ENCODE measurements at regions not wholly inside any gene's neighbourhood (a gene's known extent, or its start where the extent isn't known, plus 50 kb on each side); places are given as distances from the start of the nearest gene placed in this dataset.

DNA sequence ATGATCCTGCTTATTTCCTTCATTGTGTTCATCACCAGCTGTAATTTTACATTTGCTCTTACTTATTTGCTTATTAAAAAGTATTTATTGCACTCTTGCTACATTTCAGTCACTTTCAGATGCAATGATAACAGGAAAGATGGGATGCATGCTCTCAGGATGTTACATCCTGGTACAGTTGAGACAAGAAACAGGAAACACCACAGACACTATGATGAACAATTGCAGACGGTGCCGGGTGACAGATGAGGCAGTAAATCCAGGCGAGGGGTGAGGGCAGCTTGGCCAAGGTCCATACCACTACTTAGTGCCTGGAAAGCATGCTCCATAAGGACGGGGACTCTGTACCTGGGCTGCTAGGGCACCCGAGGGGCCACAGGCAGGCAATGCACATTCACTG lies 156.6 kb upstream of the RAB4A start:
- Histone ChIP-seq H3K4me1 (ENCODE audit: insufficient read depth) (peaks cover 29% of the 10 kb centered on the region), H3K27ac (peak overlapping the region; percentile 64), H3K36me3 (replicated peaks; ENCODE audit: insufficient read depth, low read depth) (no peaks in the 10 kb centered on the region), H3K9me2 (replicated peaks; ENCODE audit: insufficient read depth) (no peaks in the 10 kb centered on the region), H3K9me3 (ENCODE audit: low read depth) (no peaks in the 10 kb centered on the region), H3K27me3 (no peaks in the 10 kb centered on the region), H3K4me3 (no peak overlapping the region), H3K4me2 (no peak overlapping the region), H2AFZ (no peak overlapping the region), H3K79me2 (no peaks in the 10 kb centered on the region), H4K20me1 (ENCODE audit: insufficient read depth, poor library complexity, severe bottlenecking) (no peaks in the 10 kb centered on the region)
- DNase-seq (ENCODE audit: low spot score) = peak; percentile 52
- 31% methylated on average over 5 of the region's 5 CpGs for WGBS (ENCODE audit: low lambda C conversion rate, missing lambda C conversion rate)
- TF ChIP-seq EZH2 (IDR thresholded peaks at IDR 0.05; ENCODE audit: borderline replicate concordance) = no peak
- no peak for TF ChIP-seq EZH2phosphoT487 (IDR thresholded peaks at IDR 0.05; ENCODE audit: low read depth, severe bottlenecking, unreplicated experiment)
- TF ChIP-seq, protein P1, sequence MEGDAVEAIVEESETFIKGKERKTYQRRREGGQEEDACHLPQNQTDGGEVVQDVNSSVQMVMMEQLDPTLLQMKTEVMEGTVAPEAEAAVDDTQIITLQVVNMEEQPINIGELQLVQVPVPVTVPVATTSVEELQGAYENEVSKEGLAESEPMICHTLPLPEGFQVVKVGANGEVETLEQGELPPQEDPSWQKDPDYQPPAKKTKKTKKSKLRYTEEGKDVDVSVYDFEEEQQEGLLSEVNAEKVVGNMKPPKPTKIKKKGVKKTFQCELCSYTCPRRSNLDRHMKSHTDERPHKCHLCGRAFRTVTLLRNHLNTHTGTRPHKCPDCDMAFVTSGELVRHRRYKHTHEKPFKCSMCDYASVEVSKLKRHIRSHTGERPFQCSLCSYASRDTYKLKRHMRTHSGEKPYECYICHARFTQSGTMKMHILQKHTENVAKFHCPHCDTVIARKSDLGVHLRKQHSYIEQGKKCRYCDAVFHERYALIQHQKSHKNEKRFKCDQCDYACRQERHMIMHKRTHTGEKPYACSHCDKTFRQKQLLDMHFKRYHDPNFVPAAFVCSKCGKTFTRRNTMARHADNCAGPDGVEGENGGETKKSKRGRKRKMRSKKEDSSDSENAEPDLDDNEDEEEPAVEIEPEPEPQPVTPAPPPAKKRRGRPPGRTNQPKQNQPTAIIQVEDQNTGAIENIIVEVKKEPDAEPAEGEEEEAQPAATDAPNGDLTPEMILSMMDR (IDR thresholded peaks at IDR 0.05; ENCODE audit: poor library complexity) = no peak

DNA sequence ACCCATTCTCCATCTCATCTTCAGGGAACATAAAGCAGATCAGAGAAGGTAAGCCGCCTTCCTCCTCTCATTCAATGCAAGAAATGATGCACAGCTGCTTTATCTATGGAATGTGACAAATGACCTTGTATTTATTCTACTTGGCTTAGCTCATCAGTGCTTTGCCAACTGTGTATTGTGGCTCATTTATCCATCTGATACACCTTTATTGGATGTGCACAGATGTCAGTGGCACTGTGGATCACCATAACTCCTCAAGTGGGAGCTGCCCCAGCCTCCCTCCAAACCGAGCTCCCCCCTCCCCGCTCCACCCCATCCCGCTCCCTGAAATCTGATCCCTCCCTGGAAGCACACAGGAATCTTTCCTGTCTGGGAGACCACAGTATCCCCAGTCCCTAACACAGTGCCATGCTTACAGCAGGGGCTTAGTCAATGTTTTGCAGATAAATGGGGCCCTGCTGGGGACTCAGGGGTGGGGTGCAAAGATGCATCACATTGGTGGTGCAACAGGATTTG lies 156.0 kb upstream of the RAB4A start:
- peaks cover 24% of the 10 kb centered on the region for H3K4me1 ChIP-seq (ENCODE audit: insufficient read depth)
- H3K27ac ChIP-seq = peak overlapping the region; percentile 64
- no peak for DNase-seq (ENCODE audit: low spot score)
- 42% methylated on average over 4 of the region's 4 CpGs for WGBS (ENCODE audit: low lambda C conversion rate, missing lambda C conversion rate)
- no peaks in the 10 kb centered on the region for H3K79me2 ChIP-seq
- H3K9me2 ChIP-seq (replicated peaks; ENCODE audit: insufficient read depth) = no peaks in the 10 kb centered on the region
- H2AFZ ChIP-seq = no peak overlapping the region
- no peaks in the 10 kb centered on the region for H3K27me3 ChIP-seq
- H3K36me3 ChIP-seq (replicated peaks; ENCODE audit: insufficient read depth, low read depth) = no peaks in the 10 kb centered on the region
- no peaks in the 10 kb centered on the region for H3K9me3 ChIP-seq (ENCODE audit: low read depth)
- no peak overlapping the region for H3K4me3 ChIP-seq
- H3K4me2 ChIP-seq = peak overlapping the region; percentile 12
- no peaks in the 10 kb centered on the region for H4K20me1 ChIP-seq (ENCODE audit: insufficient read depth, poor library complexity, severe bottlenecking)
- TF ChIP-seq EZH2phosphoT487 (IDR thresholded peaks at IDR 0.05; ENCODE audit: low read depth, severe bottlenecking, unreplicated experiment) (no peak), EZH2 (IDR thresholded peaks at IDR 0.05; ENCODE audit: borderline replicate concordance) (no peak)
- TF ChIP-seq, protein P1 (IDR thresholded peaks at IDR 0.05; ENCODE audit: poor library complexity) = no peak

DNA sequence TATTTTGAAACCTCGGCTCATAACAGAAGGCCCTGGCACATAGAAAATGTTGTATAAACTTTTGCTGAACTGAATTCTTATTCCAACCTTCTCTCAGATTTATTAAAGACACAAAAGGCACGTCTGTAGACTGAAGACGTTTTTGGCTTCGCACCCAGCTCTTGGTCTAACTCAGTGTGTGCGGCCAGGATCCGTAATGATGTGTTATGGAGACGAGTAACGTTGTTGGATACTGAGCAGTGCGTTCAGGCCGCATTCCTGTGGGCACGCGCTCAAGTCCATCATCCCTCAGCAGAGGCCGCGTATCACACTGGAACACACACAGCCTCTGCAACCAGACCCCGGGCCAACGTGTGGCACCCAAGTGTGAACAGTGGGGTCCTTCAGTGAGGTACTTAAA lies 154.8 kb upstream of the RAB4A start:
- Histone ChIP-seq H3K79me2 (no peaks in the 10 kb centered on the region), H3K4me1 (ENCODE audit: insufficient read depth) (peaks cover 20% of the 10 kb centered on the region), H3K4me2 (no peak overlapping the region), H3K36me3 (replicated peaks; ENCODE audit: insufficient read depth, low read depth) (no peaks in the 10 kb centered on the region), H3K9me3 (ENCODE audit: low read depth) (no peaks in the 10 kb centered on the region), H3K9me2 (replicated peaks; ENCODE audit: insufficient read depth) (no peaks in the 10 kb centered on the region), H3K27ac (no peak overlapping the region), H4K20me1 (ENCODE audit: insufficient read depth, poor library complexity, severe bottlenecking) (no peaks in the 10 kb centered on the region), H3K4me3 (no peak overlapping the region), H2AFZ (no peak overlapping the region), H3K27me3 (no peaks in the 10 kb centered on the region)
- DNase-seq (ENCODE audit: low spot score) = no peak
- WGBS (ENCODE audit: low lambda C conversion rate, missing lambda C conversion rate) = 92% methylated on average over 16 of the region's 16 CpGs
- TF ChIP-seq EZH2 (IDR thresholded peaks at IDR 0.05; ENCODE audit: borderline replicate concordance) = no peak
- TF ChIP-seq, protein P1 (IDR thresholded peaks at IDR 0.05; ENCODE audit: poor library complexity) = no peak
- no peak for TF ChIP-seq EZH2phosphoT487 (IDR thresholded peaks at IDR 0.05; ENCODE audit: low read depth, severe bottlenecking, unreplicated experiment)

All from hepatocyte (in vitro differentiated cells).